H1 (cell line): ENCODE measurements at regions not wholly inside any gene's neighbourhood (a gene's known extent, or its start where the extent isn't known, plus 50 kb on each side); places are given as distances from the start of the nearest gene placed in this dataset.

Experiments used
- ATF2 ChIP-seq: IDR thresholded peaks from 2 replicates; pipeline ENCODE4 v1.6.1; 2012; ENCODE audit warnings: low read length, inconsistent platforms
- CHD2 ChIP-seq: IDR thresholded peaks from 2 replicates; pipeline ENCODE4 v1.6.1; 2012; ENCODE audit warnings: low read length, improper control_type of control experiment
- CREB1 ChIP-seq: IDR thresholded peaks from 2 replicates; pipeline ENCODE4 v1.6.1; 2012; ENCODE audit warnings: inconsistent platforms
- EP300 ChIP-seq, 2 experiments: IDR thresholded peaks; 1 replicate in 1 of 2; 2 replicates in 1 of 2; pipeline ENCODE4 v1.6.1; 2011 to 2012; ENCODE audit warnings: low read depth in 2 of 2, low read length in 2 of 2, mild to moderate bottlenecking in 2 of 2, borderline replicate concordance in 1 of 2, inconsistent platforms in 1 of 2, moderate library complexity in 1 of 2
- EZH2 ChIP-seq: fragments of 200-600 bp; sonication (generic); IDR thresholded peaks from 2 replicates; pipeline ENCODE4 v1.7.1; 2012; ENCODE audit warnings: low read depth, mild to moderate bottlenecking, moderate library complexity, low read length, inconsistent platforms; ENCODE audit not compliant: severe bottlenecking
- HDAC2 ChIP-seq, 2 experiments: fragments of 300-600 bp in 1 of 2; sonication (generic) in 1 of 2; IDR thresholded peaks; 2 replicates each; pipeline ENCODE4 v1.6.1; 2011 to 2012; ENCODE audit warnings: low read depth in 2 of 2, low read length in 2 of 2, mild to moderate bottlenecking in 2 of 2, moderate library complexity in 2 of 2, borderline replicate concordance in 1 of 2, inconsistent platforms in 1 of 2
- NRF1 ChIP-seq: IDR thresholded peaks from 2 replicates; pipeline ENCODE4 v1.6.1; 2011; ENCODE audit warnings: mild to moderate bottlenecking, low read depth, low read length, improper control_type of control experiment
- POLR2A ChIP-seq, 2 experiments: IDR thresholded peaks; 1 replicate in 1 of 2; 2 replicates in 1 of 2; pipeline ENCODE4 v1.6.1; 2011; ENCODE audit warnings: low read depth in 2 of 2, low read length in 2 of 2, mild to moderate bottlenecking in 2 of 2; ENCODE audit errors: control extremely low read depth in 1 of 2
- TAF1 ChIP-seq: IDR thresholded peaks from 2 replicates; pipeline ENCODE4 v1.6.1; 2011; ENCODE audit warnings: mild to moderate bottlenecking, low read depth, low read length
- YY1 ChIP-seq: IDR thresholded peaks from 2 replicates; pipeline ENCODE4 v1.6.1; 2011; ENCODE audit warnings: low read depth, mild to moderate bottlenecking, low read length
- TF ChIP-seq, protein P1 (sequence below), 3 experiments: IDR thresholded peaks; 1 replicate in 2 of 3; 2 replicates in 1 of 3; pipeline versions ENCODE4 v1.5.1 to v1.6.1; 2011; ENCODE audit warnings: low read length in 3 of 3, mild to moderate bottlenecking in 3 of 3, inconsistent platforms in 2 of 3, low read depth in 1 of 3, moderate library complexity in 1 of 3; ENCODE audit not compliant: insufficient read depth in 1 of 3; ENCODE audit errors: control extremely low read depth in 1 of 3

DNA sequence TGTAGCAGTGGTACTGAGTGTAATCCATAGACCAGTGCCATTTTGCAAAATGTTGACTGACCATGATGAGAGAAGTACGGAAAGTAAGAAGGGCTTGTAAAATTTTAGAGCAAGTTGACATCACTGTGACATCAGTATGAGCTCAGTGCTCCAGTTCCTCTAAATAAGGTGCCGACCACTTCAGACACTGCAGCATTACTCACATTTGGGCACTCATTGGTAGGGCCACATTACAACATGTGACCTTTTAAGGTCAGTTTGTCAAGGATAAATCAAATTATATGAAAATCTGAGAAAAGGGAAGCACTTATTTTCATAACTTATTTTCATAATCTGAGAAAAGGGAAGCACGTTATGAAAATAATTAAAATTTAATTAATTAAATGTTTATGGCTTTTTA lies 128.0 kb upstream of the ERG start:
- TF ChIP-seq, protein P1, sequence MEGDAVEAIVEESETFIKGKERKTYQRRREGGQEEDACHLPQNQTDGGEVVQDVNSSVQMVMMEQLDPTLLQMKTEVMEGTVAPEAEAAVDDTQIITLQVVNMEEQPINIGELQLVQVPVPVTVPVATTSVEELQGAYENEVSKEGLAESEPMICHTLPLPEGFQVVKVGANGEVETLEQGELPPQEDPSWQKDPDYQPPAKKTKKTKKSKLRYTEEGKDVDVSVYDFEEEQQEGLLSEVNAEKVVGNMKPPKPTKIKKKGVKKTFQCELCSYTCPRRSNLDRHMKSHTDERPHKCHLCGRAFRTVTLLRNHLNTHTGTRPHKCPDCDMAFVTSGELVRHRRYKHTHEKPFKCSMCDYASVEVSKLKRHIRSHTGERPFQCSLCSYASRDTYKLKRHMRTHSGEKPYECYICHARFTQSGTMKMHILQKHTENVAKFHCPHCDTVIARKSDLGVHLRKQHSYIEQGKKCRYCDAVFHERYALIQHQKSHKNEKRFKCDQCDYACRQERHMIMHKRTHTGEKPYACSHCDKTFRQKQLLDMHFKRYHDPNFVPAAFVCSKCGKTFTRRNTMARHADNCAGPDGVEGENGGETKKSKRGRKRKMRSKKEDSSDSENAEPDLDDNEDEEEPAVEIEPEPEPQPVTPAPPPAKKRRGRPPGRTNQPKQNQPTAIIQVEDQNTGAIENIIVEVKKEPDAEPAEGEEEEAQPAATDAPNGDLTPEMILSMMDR (IDR thresholded peaks at IDR 0.05; ENCODE audit: control extremely low read depth in 1 of 3, insufficient read depth in 1 of 3, low read depth in 1 of 3, low read length in 3 of 3) = no peak
- TF ChIP-seq POLR2A (IDR thresholded peaks at IDR 0.05; ENCODE audit: control extremely low read depth in 1 of 2, low read depth in 2 of 2, low read length in 2 of 2) = no peak
- no peak for TF ChIP-seq EZH2
- TF ChIP-seq HDAC2 (IDR thresholded peaks at IDR 0.05; ENCODE audit: borderline replicate concordance in 1 of 2, low read depth in 2 of 2, low read length in 2 of 2) = no peak
- TF ChIP-seq NRF1 = no peak
- no peak for TF ChIP-seq CREB1
- TF ChIP-seq EP300 (IDR thresholded peaks at IDR 0.05; ENCODE audit: borderline replicate concordance in 1 of 2, low read depth in 2 of 2, low read length in 2 of 2) = no peak
- TF ChIP-seq YY1 = no peak
- TF ChIP-seq TAF1 = no peak
- TF ChIP-seq CHD2 = no peak
- no peak for TF ChIP-seq ATF2
